MM.1S (cell line): ENCODE measurements at regions not wholly inside any gene's neighbourhood (a gene's known extent, or its start where the extent isn't known, plus 50 kb on each side); places are given as distances from the start of the nearest gene placed in this dataset.

ENCODE experiments used
- EZH2phosphoT487 ChIP-seq: fragments of 300-600 bp; sonication (generic); IDR thresholded peaks from 2 replicates; pipeline ENCODE4 v1.6.1; 2018; ENCODE audit warnings: antibody characterized with exemption, low read length
- TF ChIP-seq, protein P1 (sequence below): fragments of 300-600 bp; sonication (generic); IDR thresholded peaks from 2 replicates; pipeline ENCODE4 v1.5.1; 2016; ENCODE audit warnings: antibody characterized with exemption, low read length, mixed read lengths

DNA sequence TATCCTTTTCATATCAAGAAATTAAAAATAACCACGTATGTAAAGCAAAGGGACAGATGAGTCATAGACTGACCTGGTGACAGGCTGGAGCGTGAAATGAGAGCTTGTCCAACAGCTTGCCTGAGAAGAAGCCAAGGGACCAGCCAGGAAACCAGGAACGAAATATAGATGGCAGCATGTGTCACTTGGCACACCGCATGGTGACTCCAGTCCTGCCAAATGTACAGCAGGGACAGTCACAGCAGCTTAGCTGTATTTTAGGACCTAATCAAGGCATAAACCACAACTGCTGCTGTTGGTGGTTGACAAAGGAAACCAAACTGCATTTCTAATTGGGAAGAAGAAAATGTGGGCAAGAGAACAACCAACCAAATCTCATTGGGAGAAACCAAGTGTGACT, 755.0 kb downstream of the TFAP2A start:
- TF ChIP-seq, protein P1, sequence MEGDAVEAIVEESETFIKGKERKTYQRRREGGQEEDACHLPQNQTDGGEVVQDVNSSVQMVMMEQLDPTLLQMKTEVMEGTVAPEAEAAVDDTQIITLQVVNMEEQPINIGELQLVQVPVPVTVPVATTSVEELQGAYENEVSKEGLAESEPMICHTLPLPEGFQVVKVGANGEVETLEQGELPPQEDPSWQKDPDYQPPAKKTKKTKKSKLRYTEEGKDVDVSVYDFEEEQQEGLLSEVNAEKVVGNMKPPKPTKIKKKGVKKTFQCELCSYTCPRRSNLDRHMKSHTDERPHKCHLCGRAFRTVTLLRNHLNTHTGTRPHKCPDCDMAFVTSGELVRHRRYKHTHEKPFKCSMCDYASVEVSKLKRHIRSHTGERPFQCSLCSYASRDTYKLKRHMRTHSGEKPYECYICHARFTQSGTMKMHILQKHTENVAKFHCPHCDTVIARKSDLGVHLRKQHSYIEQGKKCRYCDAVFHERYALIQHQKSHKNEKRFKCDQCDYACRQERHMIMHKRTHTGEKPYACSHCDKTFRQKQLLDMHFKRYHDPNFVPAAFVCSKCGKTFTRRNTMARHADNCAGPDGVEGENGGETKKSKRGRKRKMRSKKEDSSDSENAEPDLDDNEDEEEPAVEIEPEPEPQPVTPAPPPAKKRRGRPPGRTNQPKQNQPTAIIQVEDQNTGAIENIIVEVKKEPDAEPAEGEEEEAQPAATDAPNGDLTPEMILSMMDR: no peak
- TF ChIP-seq EZH2phosphoT487: no peak
